ENCODE measurements at regions not wholly inside any gene's neighbourhood (a gene's known extent, or its start where the extent isn't known, plus 50 kb on each side); places are given as distances from the start of the nearest gene placed in this dataset.

- TF ChIP-seq CTCF (IDR thresholded peaks at IDR 0.05), result no peak
- TF ChIP-seq EZH2 (IDR thresholded peaks at IDR 0.05), result no peak
These were observed 237.3 kb upstream of the CNR1 start for GRCh38 chr6:88403486-88403885.

All from neural progenitor cell (in vitro differentiated cells).